ENCODE measurements at regions not wholly inside any gene's neighbourhood (a gene's known extent, or its start where the extent isn't known, plus 50 kb on each side); places are given as distances from the start of the nearest gene placed in this dataset.

GRCh38 chr13:78160793-78161192, 242.2 kb upstream of the EDNRB start:
- Histone ChIP-seq H3K4me3 (no peak overlapping the region), H3K36me3 (no peaks in the 10 kb centered on the region), H3K4me1 (no peaks in the 10 kb centered on the region), H3K9me3 (no peaks in the 10 kb centered on the region), H3K27ac (no peak overlapping the region), H3K27me3 (no peaks in the 10 kb centered on the region)
- intact Hi-C loops (cut with DNase I), result no loop called here
- TF ChIP-seq CTCF (IDR thresholded peaks at IDR 0.05) (no peak), POLR2A (IDR thresholded peaks at IDR 0.05) (no peak)
- DNase-seq, result no peak
- no peak for ATAC-seq
- 21% methylated on average over 2 of the region's 2 CpGs for WGBS (ENCODE audit: insufficient coverage, low coverage, low lambda C conversion rate, missing lambda C conversion rate)

- intact Hi-C loops (cut with DNase I), result no loop called here
- H3K9me3 ChIP-seq, result no peaks in the 10 kb centered on the region
- DNase-seq (no peak), ATAC-seq (no peak)
- TF ChIP-seq POLR2A (IDR thresholded peaks at IDR 0.05), result no peak
- TF ChIP-seq CTCF (IDR thresholded peaks at IDR 0.05), result no peak
- H3K4me1 ChIP-seq, result no peaks in the 10 kb centered on the region
- no peaks in the 10 kb centered on the region for H3K27me3 ChIP-seq
- WGBS (ENCODE audit: insufficient coverage, low coverage, low lambda C conversion rate, missing lambda C conversion rate), result 87% methylated on average over 2 of the region's 2 CpGs
- H3K27ac ChIP-seq, result no peak overlapping the region
- H3K4me3 ChIP-seq, result no peak overlapping the region
- no peaks in the 10 kb centered on the region for H3K36me3 ChIP-seq
Observed at GRCh38 chr13:78152415-78152814, 233.8 kb upstream of the EDNRB start.

GRCh38 chr13:78147905-78148304, 229.3 kb upstream of the EDNRB start:
- Histone ChIP-seq H3K27me3 (no peaks in the 10 kb centered on the region), H3K4me3 (no peak overlapping the region), H3K9me3 (no peaks in the 10 kb centered on the region), H3K36me3 (no peaks in the 10 kb centered on the region), H3K4me1 (no peaks in the 10 kb centered on the region), H3K27ac (no peak overlapping the region)
- TF ChIP-seq CTCF (IDR thresholded peaks at IDR 0.05), result no peak
- TF ChIP-seq POLR2A (IDR thresholded peaks at IDR 0.05), result no peak
- ATAC-seq, result no peak
- intact Hi-C loops (cut with DNase I), result no loop called here
- no peak for DNase-seq

- Histone ChIP-seq H3K36me3 (no peaks in the 10 kb centered on the region), H3K4me1 (no peaks in the 10 kb centered on the region), H3K9me3 (no peaks in the 10 kb centered on the region), H3K27me3 (no peaks in the 10 kb centered on the region), H3K4me3 (no peak overlapping the region), H3K27ac (no peak overlapping the region)
- ATAC-seq (no peak), DNase-seq (no peak)
- intact Hi-C loops (cut with DNase I), result no loop called here
- no peak for TF ChIP-seq POLR2A (IDR thresholded peaks at IDR 0.05)
- TF ChIP-seq CTCF (IDR thresholded peaks at IDR 0.05), result no peak
- 77% methylated on average over 1 of the region's 1 CpG for WGBS (ENCODE audit: insufficient coverage, low coverage, low lambda C conversion rate, missing lambda C conversion rate)
Observed at GRCh38 chr13:78145276-78145675, 226.6 kb upstream of the EDNRB start.

GRCh38 chr13:78139765-78140164, 221.1 kb upstream of the EDNRB start:
- DNase-seq (no peak), ATAC-seq (no peak)
- Histone ChIP-seq H3K27me3 (no peaks in the 10 kb centered on the region), H3K36me3 (no peaks in the 10 kb centered on the region), H3K9me3 (no peaks in the 10 kb centered on the region), H3K4me3 (no peak overlapping the region), H3K4me1 (no peaks in the 10 kb centered on the region), H3K27ac (no peak overlapping the region)
- intact Hi-C loops (cut with DNase I), result no loop called here
- 33% methylated on average over 2 of the region's 2 CpGs for WGBS (ENCODE audit: insufficient coverage, low coverage, low lambda C conversion rate, missing lambda C conversion rate)
- TF ChIP-seq POLR2A (IDR thresholded peaks at IDR 0.05) (no peak), CTCF (IDR thresholded peaks at IDR 0.05) (no peak)
